Ishikawa (cell line): ENCODE measurements at regions not wholly inside any gene's neighbourhood (a gene's known extent, or its start where the extent isn't known, plus 50 kb on each side); places are given as distances from the start of the nearest gene placed in this dataset.

Experiments used
- CEBPB ChIP-seq: IDR thresholded peaks from 2 replicates; pipeline ENCODE4 v1.6.1; 2012
- CREB1 ChIP-seq: IDR thresholded peaks from 2 replicates; pipeline ENCODE4 v1.6.1; 2012; ENCODE audit warnings: low read depth
- EGR1 ChIP-seq: IDR thresholded peaks from 2 replicates; pipeline ENCODE4 v1.6.1; 2012
- EP300 ChIP-seq: IDR thresholded peaks from 2 replicates; pipeline ENCODE4 v1.6.1; 2012; ENCODE audit warnings: borderline replicate concordance
- FOXM1 ChIP-seq: IDR thresholded peaks from 2 replicates; pipeline ENCODE4 v1.6.1; 2012; ENCODE audit warnings: low read depth, borderline replicate concordance
- NFIC ChIP-seq: IDR thresholded peaks from 2 replicates; pipeline ENCODE4 v1.6.1; 2012
- RAD21 ChIP-seq: IDR thresholded peaks from 2 replicates; pipeline ENCODE4 v1.6.1; 2012; ENCODE audit warnings: low read depth
- TAF1 ChIP-seq: IDR thresholded peaks from 2 replicates; pipeline ENCODE4 v1.6.1; 2012; ENCODE audit warnings: low read depth, mild to moderate bottlenecking
- TCF12 ChIP-seq: IDR thresholded peaks from 2 replicates; pipeline ENCODE4 v1.6.1; 2012; ENCODE audit warnings: low read depth
- TEAD4 ChIP-seq: IDR thresholded peaks from 2 replicates; pipeline ENCODE4 v1.6.1; 2012
- YY1 ChIP-seq: IDR thresholded peaks from 2 replicates; pipeline ENCODE4 v1.6.1; 2012; ENCODE audit warnings: low read depth
- ZBTB7A ChIP-seq: IDR thresholded peaks from 2 replicates; pipeline ENCODE4 v1.6.1; 2012; ENCODE audit warnings: low read depth
- TF ChIP-seq, protein P1 (sequence below): IDR thresholded peaks from 2 replicates; pipeline ENCODE4 v1.6.1; 2012; ENCODE audit warnings: low read depth, mild to moderate bottlenecking
- TF ChIP-seq, protein P2 (sequence below): IDR thresholded peaks from 2 replicates; pipeline ENCODE4 v1.6.1; 2012
- TF ChIP-seq, protein P3 (sequence below): IDR thresholded peaks from 2 replicates; pipeline ENCODE4 v1.6.1; 2012

DNA sequence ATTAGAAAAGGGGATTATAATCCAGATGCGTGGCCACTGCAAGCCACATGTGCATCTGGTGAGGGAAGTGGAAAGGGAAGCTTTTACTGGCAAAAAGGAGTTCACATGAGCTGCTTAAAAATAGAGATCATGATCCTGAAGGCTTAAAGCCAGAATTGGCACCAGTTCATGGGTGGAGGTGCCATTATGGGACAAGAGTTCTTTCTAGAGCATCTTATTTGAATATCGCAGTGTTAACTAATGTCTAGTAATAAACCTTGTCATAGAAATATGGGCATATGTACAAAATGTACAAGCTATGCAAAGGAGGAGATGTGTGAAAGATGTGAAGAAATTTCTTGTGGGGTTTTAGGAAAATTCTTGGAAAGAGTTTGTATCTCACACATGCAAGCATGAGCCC is 178.4 kb upstream of the CBLB start:
- TF ChIP-seq, protein P1, sequence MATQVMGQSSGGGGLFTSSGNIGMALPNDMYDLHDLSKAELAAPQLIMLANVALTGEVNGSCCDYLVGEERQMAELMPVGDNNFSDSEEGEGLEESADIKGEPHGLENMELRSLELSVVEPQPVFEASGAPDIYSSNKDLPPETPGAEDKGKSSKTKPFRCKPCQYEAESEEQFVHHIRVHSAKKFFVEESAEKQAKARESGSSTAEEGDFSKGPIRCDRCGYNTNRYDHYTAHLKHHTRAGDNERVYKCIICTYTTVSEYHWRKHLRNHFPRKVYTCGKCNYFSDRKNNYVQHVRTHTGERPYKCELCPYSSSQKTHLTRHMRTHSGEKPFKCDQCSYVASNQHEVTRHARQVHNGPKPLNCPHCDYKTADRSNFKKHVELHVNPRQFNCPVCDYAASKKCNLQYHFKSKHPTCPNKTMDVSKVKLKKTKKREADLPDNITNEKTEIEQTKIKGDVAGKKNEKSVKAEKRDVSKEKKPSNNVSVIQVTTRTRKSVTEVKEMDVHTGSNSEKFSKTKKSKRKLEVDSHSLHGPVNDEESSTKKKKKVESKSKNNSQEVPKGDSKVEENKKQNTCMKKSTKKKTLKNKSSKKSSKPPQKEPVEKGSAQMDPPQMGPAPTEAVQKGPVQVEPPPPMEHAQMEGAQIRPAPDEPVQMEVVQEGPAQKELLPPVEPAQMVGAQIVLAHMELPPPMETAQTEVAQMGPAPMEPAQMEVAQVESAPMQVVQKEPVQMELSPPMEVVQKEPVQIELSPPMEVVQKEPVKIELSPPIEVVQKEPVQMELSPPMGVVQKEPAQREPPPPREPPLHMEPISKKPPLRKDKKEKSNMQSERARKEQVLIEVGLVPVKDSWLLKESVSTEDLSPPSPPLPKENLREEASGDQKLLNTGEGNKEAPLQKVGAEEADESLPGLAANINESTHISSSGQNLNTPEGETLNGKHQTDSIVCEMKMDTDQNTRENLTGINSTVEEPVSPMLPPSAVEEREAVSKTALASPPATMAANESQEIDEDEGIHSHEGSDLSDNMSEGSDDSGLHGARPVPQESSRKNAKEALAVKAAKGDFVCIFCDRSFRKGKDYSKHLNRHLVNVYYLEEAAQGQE, result no peak
- no peak for TF ChIP-seq NFIC

DNA sequence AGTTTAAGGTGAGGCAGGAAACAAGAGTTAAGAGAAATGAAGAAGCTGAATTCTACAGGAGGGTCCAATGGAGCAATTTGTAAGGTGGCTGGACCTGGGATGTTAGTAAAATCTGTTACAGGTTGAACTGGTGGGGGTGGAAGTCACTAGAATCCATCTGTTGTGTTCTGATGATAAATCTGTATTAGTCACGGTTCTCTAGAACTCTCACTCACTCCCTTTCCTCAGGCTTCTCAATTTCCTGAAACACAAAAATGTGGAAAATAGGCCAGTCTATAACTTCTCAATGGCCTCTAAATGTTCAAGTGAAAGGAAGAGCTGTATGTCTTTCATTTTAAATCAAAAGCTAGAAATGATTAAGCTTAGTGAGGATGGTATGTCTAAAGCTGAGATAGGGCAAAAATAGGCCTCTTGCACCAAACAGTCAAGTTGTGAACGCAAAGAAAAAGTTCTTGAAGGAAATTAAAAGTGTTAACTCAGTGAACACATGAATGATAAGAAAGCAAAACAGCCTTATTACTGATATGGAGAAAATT is 180.2 kb upstream of the CBLB start:
- TF ChIP-seq RAD21 (no peak), CEBPB (no peak)

DNA sequence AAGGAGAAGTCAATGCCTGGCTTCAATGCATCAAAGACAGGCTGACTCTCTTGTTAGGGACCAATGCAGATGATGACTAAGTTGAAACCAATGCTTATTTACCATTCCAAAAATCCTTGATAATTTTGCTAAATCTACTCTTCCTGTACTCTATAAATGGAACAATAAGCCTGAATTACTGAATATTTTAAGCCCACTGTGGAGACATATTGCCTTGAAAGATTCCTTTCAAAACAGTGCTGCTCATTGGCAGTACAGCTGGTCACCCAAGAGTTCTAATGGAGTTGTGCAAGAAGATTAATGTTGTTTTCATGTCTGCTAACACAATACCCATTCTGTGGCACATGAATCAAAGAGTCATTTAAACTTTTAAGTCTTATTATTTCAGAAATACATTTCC is 181.0 kb upstream of the CBLB start:
- TF ChIP-seq, protein P2, sequence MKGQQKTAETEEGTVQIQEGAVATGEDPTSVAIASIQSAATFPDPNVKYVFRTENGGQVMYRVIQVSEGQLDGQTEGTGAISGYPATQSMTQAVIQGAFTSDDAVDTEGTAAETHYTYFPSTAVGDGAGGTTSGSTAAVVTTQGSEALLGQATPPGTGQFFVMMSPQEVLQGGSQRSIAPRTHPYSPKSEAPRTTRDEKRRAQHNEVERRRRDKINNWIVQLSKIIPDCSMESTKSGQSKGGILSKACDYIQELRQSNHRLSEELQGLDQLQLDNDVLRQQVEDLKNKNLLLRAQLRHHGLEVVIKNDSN, result no peak
- TF ChIP-seq CEBPB (no peak), TAF1 (no peak), TEAD4 (no peak), YY1 (no peak), TCF12 (no peak), EP300 (no peak), NFIC (no peak), FOXM1 (no peak), CREB1 (no peak), EGR1 (no peak), ZBTB7A (no peak), RAD21 (no peak)
- TF ChIP-seq, protein P1, result no peak
- TF ChIP-seq, protein P3, sequence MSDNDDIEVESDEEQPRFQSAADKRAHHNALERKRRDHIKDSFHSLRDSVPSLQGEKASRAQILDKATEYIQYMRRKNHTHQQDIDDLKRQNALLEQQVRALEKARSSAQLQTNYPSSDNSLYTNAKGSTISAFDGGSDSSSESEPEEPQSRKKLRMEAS, result no peak

DNA sequence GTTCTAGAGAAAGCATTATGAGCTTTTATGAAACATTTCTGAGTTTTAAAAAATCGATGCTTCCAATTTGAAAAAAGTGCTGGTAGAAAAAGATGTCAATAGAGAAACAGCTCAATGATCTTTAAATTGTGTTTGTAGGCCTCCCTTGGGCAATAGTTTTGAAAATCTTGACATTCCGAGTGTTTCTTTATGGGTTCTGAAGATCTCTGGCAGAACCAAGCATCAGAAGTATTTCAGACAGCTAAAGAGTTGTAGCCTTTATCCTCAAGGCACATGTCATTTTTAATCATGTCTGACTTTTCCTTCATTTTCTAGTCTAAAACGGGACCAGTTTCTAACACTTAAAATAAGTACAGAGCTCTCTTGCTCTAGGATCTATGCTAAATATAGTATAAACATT is 188.1 kb upstream of the CBLB start:
- no peak for TF ChIP-seq CREB1
- TF ChIP-seq ZBTB7A, result no peak
- no peak for TF ChIP-seq TEAD4
- no peak for TF ChIP-seq FOXM1
- TF ChIP-seq, protein P2, result no peak
- no peak for TF ChIP-seq TAF1
- TF ChIP-seq, protein P1, result no peak
- TF ChIP-seq, protein P3, result no peak
- TF ChIP-seq EP300, result no peak

DNA sequence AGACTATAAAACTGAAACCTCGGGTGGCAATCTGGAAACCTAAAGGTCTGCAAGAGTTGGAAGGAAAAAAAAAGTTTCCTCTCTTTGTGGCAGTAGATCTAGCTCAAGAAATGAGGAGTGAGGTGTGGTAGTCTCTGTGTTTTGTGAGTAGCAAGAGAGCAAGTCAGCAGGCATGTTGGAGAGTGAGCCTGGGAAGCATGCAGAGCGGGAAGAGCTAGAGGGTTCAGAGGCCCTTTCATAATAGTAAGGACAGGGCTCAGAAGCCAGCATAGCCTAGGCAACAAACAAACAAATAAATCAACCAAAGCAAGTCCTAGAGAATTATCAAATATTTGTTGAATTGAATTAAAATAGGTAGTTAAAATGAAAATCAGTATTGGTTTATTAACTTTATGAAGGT is 189.7 kb upstream of the CBLB start:
- no peak for TF ChIP-seq FOXM1
- no peak for TF ChIP-seq TEAD4
- TF ChIP-seq TCF12, result no peak
- TF ChIP-seq, protein P1, result no peak
- no peak for TF ChIP-seq ZBTB7A
- TF ChIP-seq CREB1, result no peak
- TF ChIP-seq, protein P2, result no peak
- TF ChIP-seq CEBPB, result no peak
- TF ChIP-seq, protein P3, result no peak
- no peak for TF ChIP-seq EGR1
- TF ChIP-seq TAF1, result no peak
- no peak for TF ChIP-seq NFIC
- TF ChIP-seq RAD21, result no peak
- no peak for TF ChIP-seq YY1
- no peak for TF ChIP-seq EP300
